NCI-H510A treated with DMSO at 0.1 percent for 48 hours (cell line): ENCODE measurements at regions not wholly inside any gene's neighbourhood (a gene's known extent, or its start where the extent isn't known, plus 50 kb on each side); places are given as distances from the start of the nearest gene placed in this dataset.

Source experiments
- DNase-seq: peaks from one replicate; lab custom pipeline; 2025; lab: John Stamatoyannopoulos, UW

DNA sequence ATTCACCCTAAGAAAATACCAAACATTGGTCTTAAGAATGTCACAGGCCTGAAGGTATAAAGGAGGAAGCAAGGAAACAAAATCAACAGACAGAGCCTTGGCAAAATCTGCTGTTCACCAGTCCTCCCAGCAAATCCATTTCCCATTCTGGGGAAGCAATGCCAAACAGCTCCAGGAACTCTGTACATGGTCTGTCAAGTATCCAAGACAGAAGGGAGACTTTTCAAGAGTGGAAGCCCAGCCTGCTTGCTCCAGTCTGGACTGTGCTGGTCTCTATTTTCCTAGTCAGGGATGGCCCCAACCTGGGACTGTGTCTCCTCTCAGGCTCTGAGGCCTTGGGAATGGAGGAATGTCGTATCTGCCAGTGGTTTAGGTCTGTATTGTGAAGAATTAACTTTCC is 251.5 kb downstream of the DAD1 start:
- DNase-seq = no peak

DNA sequence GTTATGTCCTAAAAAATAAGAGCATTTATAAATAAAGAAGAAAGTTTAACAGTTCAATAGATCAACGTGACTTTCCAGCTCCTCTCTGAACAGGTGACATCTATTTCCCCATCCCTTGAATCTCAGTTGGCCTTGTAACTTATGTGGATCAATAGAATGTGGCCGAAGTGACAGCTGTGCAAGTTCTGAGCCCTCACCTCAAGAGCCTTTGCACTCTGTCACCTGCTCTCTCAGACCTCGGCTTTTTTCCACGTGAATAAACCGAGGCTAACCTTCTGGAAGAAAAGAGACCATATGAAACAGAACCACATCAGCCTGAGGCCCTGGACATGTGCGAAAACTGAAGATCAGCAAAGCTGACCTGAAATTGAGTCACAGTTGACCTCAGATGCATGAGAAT is 253.0 kb downstream of the DAD1 start:
- no peak for DNase-seq

DNA sequence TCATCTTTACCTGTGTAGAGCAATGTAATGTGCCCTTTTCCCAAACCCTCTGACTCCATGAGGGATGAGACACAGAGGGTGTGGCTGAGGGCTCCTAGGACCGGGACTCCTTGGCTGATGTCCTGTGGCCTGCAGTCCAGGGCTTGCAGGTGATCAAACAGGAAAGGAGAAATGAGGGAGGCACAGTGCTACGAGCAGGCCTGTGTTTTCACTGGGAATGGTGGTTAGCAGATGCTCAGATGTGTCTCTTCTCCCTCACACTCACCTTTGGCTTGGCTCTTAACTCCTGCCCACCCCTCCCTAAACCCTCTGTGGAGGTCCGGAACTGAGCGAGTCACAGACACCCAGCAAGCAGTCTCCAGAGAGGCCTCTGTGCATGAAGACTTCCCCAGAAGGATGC is 254.4 kb downstream of the DAD1 start:
- DNase-seq = no peak

DNA sequence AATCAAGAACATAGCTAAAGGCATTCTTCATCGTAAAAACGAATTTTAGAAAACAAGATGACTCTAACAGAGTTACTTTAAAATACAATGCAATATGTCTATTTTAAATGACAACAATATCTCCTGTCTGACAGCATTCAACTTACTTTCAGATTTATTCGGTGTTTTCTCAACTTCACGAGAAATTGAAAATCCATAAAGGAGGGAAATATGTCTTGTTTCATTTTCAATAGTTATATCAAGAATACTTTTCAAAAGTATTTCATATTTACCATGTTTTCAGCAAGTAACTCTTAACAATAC is 254.8 kb downstream of the DAD1 start:
- DNase-seq = no peak

DNA sequence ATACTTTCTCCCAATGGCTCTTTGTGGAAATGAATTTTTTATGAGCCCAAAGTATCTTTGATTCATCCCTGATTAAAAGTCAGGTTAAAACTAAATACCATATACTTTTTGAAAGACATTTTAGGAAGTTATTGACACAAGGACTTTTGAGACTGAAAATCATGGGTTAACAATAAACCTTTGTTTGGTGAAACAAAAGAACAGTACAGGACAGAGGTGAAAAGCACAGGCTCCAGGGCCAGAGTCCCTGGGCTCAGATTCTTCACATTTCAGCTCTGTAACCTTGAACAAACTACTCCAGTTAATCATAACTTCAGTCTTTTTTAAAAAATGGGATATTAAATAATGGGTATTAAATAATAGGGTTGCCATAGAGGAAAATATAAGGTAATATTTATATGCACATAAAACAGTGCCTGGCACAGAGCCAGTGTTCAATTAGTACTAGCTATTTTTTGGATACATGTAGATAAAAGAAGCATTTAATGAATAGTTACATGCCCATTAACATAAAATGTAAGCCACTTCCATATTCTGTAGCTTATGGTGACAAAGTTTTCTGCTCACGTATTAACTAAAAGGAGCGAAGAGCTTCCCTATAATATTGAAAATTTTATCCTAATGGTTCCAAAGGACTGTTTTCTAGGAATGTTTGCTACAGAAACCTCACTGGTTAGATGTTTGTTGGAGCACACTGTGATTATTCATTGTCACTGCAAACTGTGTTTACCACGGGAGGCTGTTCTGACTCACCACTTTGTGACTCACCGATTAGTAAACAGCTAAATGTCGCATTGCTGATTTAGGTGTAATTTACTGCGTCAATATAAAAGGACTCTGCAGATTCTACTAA is 255.4 kb downstream of the DAD1 start:
- no peak for DNase-seq

DNA sequence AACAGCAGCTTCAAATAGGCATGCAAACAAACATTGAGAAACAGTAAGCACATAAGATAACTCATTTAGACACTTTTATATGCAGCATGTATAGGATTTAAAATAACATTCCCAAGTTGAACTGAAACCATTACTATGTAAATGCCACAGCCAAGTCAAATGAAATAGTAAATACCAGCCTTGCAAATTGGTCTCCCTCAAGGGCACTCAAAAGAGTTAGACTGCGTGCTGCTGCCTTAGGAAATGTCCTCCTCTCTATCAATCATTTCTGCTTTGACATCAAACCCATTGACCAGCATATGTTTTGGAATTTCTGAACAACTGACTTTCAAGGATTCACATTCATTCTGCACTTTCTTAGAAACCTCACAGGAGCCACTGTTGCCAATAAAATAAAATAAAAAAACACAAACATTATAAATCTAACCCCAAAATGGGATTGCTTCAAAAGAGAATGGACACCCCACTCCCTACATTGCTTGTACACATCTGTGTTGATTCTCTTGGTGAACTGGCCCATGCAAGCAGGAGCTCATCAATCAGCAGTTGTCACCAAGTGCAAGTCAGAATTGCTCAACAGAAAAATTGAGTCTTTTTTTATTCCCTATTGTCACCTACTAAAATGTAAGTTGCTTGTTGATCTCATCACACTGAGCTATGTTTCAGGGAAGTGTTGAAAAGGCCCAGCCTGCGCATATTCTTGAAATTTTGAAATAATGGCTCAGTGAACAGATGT is 256.2 kb downstream of the DAD1 start:
- no peak for DNase-seq

DNA sequence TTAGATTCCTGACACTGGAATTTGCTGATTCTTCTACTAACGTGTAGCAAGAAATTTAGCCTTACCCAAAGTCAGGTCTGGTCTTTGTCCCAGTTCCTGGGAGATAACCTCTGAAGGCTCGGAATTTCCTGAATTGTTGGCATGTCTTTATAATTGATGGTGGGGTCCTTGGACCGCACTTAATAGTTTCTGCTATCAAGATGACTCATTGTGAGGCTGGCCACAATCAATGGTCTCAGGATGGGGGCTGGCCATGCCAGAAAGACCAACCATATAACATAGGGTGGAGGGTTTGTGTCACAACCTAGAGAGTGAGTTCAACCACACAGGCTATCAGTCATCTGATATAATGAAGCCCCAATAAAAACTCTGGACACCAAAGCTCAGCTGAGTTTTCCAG is 259.7 kb downstream of the DAD1 start:
- no peak for DNase-seq

DNA sequence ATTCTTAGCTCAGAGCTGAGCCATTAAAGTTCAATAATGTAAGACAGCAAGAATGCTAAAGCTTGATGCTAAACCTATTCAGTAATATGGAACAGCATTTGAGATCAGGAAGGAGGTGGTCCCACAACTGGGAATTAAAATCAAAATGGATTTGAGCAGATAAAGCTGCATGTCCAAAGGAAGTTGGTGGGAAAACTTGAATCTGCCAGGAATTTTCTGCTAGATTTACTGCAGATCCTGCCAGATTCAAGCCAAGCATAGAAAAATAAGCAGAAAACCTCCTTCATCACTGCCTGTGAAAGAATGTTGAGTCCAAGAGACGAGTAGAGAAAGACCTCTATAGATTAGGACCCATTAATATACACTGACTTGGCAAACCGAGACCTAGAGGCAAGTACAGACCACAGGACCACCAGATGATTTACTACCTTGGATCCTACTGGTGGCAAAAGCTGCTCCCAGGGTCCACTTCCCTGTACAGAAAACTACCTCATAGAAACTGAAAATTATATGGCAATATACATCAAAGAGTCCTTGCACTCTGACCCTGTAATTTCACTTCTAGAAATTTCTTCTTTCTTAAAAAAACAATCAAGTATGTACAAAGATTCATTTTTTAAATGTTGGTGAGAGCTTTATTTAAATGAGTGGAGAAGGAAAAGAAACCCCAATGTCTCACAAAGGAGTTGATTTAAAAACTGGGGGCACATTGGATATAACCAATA is 263.2 kb downstream of the DAD1 start:
- no peak for DNase-seq

DNA sequence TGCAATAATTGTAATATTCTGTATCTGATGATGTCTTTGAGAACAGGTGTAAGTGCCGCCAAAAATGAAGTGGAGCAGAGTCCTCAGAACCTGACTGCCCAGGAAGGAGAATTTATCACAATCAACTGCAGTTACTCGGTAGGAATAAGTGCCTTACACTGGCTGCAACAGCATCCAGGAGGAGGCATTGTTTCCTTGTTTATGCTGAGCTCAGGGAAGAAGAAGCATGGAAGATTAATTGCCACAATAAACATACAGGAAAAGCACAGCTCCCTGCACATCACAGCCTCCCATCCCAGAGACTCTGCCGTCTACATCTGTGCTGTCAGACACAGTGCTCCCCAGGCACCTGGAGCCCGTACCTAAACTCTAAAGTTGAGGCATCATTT is 268.7 kb downstream of the DAD1 start:
- DNase-seq = no peak

DNA sequence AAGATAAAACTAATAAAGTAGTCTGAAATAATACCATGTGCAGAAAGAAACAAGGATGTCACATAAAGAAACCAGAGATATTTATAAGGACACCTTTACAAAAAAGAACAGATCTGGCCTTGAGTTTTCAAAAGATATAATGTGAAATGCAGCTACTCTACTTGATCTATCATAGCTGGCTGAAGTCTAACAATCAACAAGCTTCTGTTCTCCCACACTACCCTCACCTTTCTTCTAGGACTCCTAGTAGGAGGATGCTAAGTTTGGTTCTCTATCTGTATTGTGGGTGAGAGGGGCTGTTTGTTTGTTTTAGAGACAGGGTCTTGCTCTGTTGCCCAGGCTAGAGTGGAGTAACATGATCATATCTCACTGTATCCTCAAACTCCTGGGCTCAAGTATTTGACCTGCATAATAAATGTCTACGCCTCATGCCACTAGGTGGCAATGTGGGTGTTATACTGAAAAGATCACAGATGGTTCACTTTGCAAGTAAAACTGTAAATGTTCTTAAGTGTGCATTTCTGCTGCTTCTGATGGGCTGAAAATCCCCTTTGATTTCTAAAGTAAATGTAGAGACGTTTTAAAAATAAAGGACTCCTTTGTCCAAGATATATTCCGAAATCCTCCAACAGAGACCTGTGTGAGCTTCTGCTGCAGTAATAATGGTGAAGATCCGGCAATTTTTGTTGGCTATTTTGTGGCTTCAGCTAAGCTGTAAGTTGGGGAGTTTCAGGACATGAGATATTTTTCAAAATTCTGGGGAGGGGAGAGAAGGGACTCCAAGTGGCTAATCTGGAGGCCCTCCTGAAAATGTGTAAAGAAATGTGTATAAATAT is 269.3 kb downstream of the DAD1 start:
- DNase-seq = peak; percentile 1

DNA sequence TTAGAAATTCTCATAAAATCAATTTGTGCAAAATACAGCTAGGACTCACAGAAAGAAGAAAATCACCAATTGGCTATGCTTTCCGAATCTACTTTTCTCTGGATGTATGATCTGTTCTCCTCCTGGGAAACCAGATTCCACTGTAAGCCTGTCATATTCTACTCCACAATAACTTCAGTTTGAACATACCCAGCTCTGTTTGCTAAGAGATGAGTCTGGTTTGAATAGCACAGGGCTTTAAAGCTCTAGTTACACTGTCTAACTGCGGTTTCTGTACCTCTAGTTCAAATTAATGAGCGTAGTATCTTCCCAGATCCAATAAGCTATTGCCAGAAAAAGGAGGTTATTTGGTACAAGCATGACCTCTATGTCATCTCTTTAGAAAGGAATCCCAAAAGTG is 270.1 kb downstream of the DAD1 start:
- no peak for DNase-seq

DNA sequence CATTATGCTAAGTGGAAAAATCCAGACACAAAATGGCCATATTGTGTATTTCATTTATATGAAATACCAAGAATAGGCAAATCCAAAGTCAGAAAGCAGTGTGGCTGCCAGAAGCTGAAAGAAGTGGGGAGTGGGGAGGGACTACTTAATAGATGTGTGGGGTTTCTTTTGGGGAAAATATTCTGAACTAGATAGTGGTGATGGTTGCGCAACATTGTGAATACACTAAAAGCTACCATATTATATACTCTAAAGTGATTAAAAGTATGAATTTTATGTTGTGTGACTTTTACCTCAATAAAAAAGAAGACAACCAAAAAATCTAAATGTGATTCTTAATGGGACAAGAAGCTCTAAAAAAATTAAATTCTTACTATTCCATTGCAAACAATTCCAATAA is 272.6 kb downstream of the DAD1 start:
- DNase-seq = no peak

DNA sequence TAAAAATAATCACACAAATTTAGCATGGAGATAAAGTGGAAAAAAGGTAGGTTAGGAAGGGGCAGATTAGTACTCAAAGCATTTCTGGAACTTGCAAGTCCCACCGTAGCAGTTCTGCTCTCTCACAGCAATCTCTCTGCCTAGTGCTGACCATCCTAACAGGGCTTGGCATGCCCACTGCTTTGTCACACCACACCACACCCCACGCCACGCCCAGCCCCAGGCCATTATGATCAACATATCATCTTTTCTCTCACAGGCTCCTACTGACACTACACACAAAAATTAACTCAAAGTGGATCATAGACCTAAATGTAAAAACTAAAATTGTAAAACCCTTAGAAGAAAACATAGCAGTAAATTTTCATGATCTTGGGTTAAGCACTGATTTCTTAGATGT is 273.7 kb downstream of the DAD1 start:
- DNase-seq = no peak

DNA sequence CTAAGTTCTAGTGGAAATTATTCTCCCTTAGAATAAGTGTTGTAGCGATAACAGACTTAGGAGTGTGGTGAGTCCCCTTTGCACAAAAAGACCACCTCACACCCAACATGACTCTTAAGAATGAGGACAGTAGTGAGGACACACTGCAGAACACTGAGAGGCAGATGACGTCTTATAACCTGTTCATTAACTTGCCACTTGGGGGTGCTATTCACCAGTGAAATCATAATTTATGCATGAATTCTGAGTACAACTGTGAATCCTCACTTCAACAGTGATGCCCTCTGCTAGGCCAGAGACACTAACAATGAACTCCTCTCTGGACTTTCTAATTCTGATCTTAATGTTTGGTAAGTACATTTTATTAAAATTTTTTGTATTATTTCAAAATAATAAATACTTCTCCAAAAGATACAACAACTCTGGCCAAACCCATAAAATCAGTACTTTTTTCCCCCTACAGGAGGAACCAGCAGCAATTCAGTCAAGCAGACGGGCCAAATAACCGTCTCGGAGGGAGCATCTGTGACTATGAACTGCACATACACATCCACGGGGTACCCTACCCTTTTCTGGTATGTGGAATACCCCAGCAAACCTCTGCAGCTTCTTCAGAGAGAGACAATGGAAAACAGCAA is 274.7 kb downstream of the DAD1 start:
- no peak for DNase-seq

DNA sequence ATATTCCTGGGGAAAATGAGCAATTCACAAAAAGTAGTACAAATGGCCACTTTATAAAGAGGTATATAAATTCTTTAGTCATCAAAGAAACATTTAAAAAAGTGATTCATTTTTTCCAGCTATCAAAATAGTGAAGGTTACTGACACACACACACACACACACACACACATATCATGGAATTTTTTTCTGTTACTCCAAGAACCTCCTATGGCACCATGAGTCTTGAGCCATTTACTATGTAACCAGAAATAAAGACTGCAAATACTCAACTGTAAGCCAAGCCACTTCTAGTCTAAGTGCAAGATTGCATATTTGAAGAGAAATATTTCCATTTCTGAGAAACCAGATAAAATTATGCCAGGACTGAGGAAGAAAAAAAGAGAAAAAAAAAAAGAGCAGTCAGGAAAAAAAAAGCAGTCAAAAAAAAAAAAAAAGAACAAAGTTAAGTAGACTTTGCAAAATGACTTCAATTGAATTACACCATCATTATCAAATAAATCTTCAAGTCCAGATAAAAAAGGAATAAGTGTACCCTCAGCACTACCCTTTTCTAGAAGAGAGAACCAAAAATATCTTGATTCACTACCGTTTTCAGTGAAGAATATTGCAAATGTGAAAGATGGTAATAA is 275.7 kb downstream of the DAD1 start:
- DNase-seq = no peak

DNA sequence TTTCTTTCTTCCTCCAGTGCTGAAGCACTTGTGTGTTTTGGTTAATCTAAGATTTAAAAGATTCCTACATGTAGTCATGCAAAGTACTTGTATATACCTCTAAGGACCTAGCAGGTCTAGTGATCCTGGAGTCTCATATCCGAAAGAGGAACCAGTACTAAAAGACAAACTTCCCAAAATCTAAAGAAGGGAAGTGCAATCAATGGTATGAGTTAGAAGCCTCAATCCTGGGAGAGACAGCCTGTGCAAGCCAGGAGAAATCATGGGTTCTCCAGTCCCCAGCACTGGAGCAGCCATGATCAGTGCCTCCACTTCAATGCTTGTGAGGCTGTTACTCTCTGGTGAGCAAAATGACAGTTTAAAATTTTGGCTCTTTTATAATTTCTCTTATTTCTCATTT is 277.4 kb downstream of the DAD1 start:
- DNase-seq = no peak

DNA sequence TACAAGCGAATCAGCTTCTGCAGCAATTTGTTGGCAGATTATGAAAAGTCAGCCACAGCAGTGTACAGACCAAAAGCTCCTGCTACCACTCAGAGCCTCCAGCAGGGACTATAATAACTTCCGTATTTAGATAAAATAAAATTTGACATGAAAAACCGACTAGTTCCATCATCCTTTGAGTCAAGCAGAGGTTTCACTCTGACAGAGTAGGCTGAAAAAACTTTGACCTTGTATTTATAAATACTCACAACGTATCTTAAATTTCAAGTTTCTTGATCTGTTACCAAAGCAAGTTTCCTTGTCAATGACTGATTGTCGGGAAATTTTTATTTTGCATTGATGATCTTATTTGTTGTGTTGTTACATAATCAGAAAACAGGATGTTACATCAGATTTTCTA is 283.4 kb downstream of the DAD1 start:
- DNase-seq = no peak

DNA sequence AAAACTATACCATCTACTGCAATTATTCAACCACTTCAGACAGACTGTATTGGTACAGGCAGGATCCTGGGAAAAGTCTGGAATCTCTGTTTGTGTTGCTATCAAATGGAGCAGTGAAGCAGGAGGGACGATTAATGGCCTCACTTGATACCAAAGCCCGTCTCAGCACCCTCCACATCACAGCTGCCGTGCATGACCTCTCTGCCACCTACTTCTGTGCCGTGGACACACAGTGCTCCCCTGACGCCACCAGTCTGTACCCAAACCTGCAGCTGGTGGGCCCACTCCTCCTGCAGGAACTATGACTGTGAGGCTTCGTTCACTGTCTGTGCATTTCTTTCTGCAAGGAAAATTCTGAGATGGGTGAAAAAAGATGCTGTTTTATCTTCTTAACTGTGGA is 284.7 kb downstream of the DAD1 start:
- DNase-seq = no peak

DNA sequence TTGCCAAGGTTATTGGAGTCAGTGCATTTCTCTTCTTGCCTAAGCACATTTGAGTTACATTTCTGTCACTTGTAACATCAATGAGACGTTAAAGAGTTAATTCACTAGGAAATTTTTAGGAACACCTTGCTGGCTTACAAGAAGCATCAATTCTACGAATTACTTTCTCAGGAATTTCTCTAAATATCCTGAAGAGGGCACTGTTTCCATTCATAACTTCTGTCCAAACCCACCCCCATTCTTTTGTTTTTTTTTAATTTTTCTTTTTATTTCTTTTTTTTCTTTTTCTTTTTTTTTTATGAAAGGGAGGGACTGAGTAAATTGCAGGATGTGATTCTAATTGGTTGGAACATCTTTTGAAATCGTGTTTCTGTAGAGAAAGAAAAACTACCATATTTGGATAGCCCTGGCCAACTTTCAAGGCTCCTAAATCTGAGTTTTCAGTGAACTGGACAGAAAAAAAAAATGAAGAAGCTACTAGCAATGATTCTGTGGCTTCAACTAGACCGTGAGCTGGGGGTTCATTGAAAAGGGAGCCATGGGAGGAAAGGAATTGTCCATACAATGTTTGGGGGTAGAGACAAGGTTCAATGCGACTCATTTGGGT is 285.3 kb downstream of the DAD1 start:
- DNase-seq = no peak

DNA sequence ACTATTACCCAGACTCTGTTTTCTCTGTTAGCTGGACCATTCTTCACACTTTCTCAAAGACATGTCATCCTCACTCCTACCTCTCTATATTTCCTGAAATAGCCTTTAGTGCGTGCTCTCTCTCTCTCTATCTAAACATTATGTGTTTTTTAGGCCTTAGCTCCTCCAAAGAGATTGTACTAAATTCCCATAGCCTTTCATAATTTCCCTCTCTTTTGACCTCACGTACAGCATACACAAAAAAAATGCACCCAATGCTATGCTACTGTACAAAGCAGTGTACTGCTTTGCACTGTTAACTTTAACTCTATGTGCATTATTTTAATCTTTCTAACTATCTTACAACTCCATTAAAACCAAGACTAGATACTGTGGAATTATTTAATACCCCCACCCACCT is 288.4 kb downstream of the DAD1 start:
- no peak for DNase-seq

DNA sequence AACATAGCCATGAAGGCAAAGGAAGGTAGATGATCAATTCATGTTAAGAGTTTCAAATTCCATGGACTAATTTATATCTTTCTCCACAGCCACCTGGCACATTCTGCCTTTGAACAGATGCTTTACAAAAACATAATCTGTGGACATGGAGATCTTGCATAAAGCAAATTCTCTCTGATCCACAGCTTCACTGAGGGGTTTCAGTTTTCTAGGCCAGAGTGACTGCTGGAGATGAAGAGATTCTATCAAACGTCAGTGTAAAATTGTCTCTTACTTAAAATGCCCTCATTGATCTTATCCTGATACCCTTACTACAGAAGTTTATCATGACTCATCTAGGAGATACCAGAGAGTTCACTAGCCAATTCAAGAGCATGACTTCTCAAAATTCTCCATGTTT is 291.6 kb downstream of the DAD1 start:
- DNase-seq = no peak
